ENCODE measurements at regions not wholly inside any gene's neighbourhood (a gene's known extent, or its start where the extent isn't known, plus 50 kb on each side); places are given as distances from the start of the nearest gene placed in this dataset.

GRCh38 chr3:65077124-65077523 lies 389.3 kb upstream of the ADAMTS9 start:
- TF ChIP-seq GATA2 (IDR thresholded peaks at IDR 0.05; ENCODE audit: low read depth, low read length) (no peak), GATA3 (IDR thresholded peaks at IDR 0.05; ENCODE audit: low read depth, low read length) (no peak)
